OCI-LY1 (cell line): ENCODE measurements at regions not wholly inside any gene's neighbourhood (a gene's known extent, or its start where the extent isn't known, plus 50 kb on each side); places are given as distances from the start of the nearest gene placed in this dataset.

Experiments
- H2AFZ ChIP-seq: fragments of 200-600 bp; sonication (generic), shearing (Covaris generic); 2 replicates; pipeline ENCODE4 v1.6.0; 2014; ENCODE audit warnings: antibody characterized with exemption, mild to moderate bottlenecking, low read length
- H3F3A ChIP-seq: fragments of 200-600 bp; sonication (generic), shearing (Covaris generic); 2 replicates; pipeline ENCODE4 v1.6.0; 2014; ENCODE audit warnings: mild to moderate bottlenecking, antibody characterized with exemption, low read length, moderate library complexity; ENCODE audit not compliant: insufficient read depth
- H3K27ac ChIP-seq: fragments of 200-600 bp; sonication (generic); 2 replicates; pipeline ENCODE4 v1.5.1; 2014; ENCODE audit warnings: low read length, mixed run types, mild to moderate bottlenecking, low read depth; ENCODE audit not compliant: poor library complexity, severe bottlenecking
- H3K27me3 ChIP-seq: fragments of 200-600 bp; sonication (generic); 2 replicates; pipeline ENCODE4 v1.6.0; 2014; ENCODE audit warnings: antibody characterized with exemption, mild to moderate bottlenecking, low read length, moderate library complexity; ENCODE audit not compliant: insufficient read depth
- H3K36me3 ChIP-seq: fragments of 200-600 bp; sonication (generic); 2 replicates; pipeline ENCODE4 v1.6.1; 2014; ENCODE audit warnings: mild to moderate bottlenecking, antibody characterized with exemption, low read length, moderate library complexity, mixed read lengths; ENCODE audit not compliant: insufficient read depth
- H3K4me1 ChIP-seq: fragments of 200-600 bp; sonication (generic); 2 replicates; pipeline ENCODE4 v1.5.1; 2014; ENCODE audit warnings: mild to moderate bottlenecking, low read length, moderate library complexity; ENCODE audit not compliant: insufficient read depth, severe bottlenecking
- H3K4me2 ChIP-seq: fragments of 200-600 bp; sonication (generic), shearing (Covaris generic); 2 replicates; pipeline ENCODE4 v1.6.1; 2014; ENCODE audit warnings: low read length
- H3K4me3 ChIP-seq: fragments of 200-600 bp; sonication (generic); 2 replicates; pipeline ENCODE4 v1.5.1; 2014; ENCODE audit warnings: low read length, low read depth, mild to moderate bottlenecking, mixed read lengths; ENCODE audit not compliant: poor library complexity, severe bottlenecking
- H3K79me2 ChIP-seq: fragments of 200-600 bp; shearing (Covaris generic); 2 replicates; pipeline ENCODE4 v1.6.1; 2016; ENCODE audit warnings: mixed run types, low read length, mixed read lengths; ENCODE audit not compliant: insufficient read depth
- H3K9ac ChIP-seq: fragments of 200-600 bp; sonication (generic), shearing (Covaris generic); 2 replicates; pipeline ENCODE4 v1.6.1; 2014; ENCODE audit warnings: mild to moderate bottlenecking, low read length, mixed read lengths
- H3K9me2 ChIP-seq: fragments of 200-600 bp; sonication (generic), shearing (Covaris generic); 2 replicates; pipeline ENCODE4 v1.6.1; 2014; ENCODE audit warnings: low read depth, mild to moderate bottlenecking, low read length, mixed read lengths
- H3K9me3 ChIP-seq: fragments of 200-600 bp; shearing (Covaris generic); 2 replicates; pipeline ENCODE4 v1.6.1; 2014; ENCODE audit warnings: low read length, mixed read lengths
- H4K20me1 ChIP-seq: fragments of 200-600 bp; sonication (generic), shearing (Covaris generic); 2 replicates; pipeline ENCODE4 v1.6.0; 2016; ENCODE audit warnings: mild to moderate bottlenecking, low read length; ENCODE audit not compliant: insufficient read depth
- CTCF ChIP-seq: fragments of 200-600 bp; sonication (generic), shearing (Covaris generic); IDR thresholded peaks from 2 replicates; pipeline ENCODE4 v1.5.1; 2017; ENCODE audit warnings: mild to moderate bottlenecking, antibody characterized with exemption, low read length, moderate library complexity, mixed read lengths
- EZH2 ChIP-seq: fragments of 200-600 bp; sonication (generic), shearing (Covaris generic); IDR thresholded peaks from 2 replicates; pipeline ENCODE4 v1.8.0; 2017; ENCODE audit warnings: borderline replicate concordance, mixed run types, mild to moderate bottlenecking, antibody characterized with exemption, low read length, moderate library complexity, mixed read lengths

DNA sequence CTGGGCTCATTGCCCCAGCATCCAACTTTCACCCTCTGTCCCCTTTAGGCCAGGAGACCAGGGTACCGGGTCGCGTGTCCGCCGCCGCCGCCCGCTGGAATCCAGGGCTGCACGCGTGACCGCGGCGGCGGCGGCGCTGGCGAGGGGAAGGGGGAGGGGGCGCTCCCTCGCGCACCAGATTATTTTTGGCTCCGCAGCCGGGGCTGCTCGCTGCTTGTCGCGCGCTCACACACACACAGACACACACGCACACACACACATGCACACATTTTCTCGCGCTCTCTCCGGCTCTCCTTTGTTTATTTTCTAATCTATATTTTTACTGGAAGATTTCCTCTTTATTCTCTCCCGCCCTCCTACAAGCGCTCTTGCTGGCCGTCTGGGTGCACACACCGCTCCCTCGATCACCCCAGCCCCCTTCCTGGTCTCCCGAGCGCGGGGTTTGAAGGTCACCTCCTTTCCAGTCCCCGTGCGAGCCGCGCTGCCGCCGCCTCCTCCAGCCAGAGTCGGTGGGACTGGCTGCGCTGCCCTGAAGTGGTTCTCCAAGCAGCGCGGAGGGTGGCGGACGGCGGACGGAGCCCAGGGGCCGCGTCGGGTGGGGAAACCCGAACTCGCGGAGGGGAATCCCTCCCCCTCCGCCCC is 921.4 kb upstream of the EEF2KMT start:
- Histone ChIP-seq H3K4me2 (no peak overlapping the region), H3K9me2 (no peaks in the 10 kb centered on the region), H3K9ac (no peak overlapping the region), H3K4me1 (no peaks in the 10 kb centered on the region), H3K4me3 (no peak overlapping the region), H3K27ac (no peak overlapping the region), H3K27me3 (no peaks in the 10 kb centered on the region), H4K20me1 (no peaks in the 10 kb centered on the region), H2AFZ (no peak overlapping the region), H3K9me3 (no peaks in the 10 kb centered on the region), H3K79me2 (no peaks in the 10 kb centered on the region), H3F3A (no peaks in the 10 kb centered on the region), H3K36me3 (no peaks in the 10 kb centered on the region)
- TF ChIP-seq EZH2 (no peak), CTCF (no peak)

DNA sequence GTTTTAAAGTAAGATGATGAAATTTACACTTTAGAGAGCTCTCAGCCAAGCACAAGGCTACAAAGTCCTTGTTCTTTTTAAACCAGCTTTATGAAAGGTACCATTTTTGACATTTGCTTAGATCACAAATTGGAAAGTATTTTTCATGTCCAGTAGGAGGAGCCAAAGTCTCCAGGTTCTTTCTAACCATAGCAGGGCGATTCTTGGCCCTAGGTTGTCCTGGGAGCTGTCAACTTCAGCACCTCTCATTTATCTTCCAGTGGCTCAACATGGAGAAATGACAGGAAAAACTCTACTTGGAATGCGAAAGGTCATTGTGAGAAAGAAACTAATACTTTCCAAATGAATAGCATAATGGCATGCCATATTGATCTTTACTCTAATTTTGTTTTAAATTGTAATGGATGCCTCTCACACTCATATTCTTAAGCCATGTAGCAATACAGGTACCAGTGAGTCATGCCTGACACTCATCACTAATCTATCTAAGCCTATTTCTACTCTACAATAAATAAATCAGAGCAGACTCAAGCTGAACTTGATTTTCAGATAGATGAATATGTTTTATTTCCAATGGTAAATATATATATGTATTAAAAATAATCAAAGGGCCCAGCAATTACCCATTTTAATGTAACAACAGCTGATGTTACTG is 919.1 kb upstream of the EEF2KMT start:
- TF ChIP-seq EZH2, result no peak
- TF ChIP-seq CTCF, result peak; percentile 62

DNA sequence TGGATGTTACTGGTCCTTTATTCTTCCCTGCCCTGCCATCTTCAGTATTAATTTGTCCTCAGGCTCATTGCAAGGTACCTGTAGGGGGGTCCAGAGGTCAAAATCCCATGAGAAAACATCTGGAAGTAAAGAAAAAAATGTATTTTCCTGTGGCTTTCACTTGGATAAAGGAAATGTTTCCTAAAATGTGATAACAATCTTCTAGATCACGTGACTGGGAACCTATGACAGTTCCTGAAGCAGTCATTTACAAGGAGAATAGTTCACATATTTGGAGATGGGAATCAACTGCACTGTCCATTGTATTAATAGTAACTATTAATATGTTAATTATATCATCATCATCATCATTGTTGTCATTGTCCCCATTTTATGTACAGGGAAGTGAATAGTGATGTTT is 915.1 kb upstream of the EEF2KMT start:
- TF ChIP-seq EZH2, result no peak
- TF ChIP-seq CTCF, result no peak
- Histone ChIP-seq H3K36me3 (no peaks in the 10 kb centered on the region), H3K27me3 (no peaks in the 10 kb centered on the region), H3K9me3 (no peaks in the 10 kb centered on the region), H3K4me1 (no peaks in the 10 kb centered on the region), H3K9me2 (no peaks in the 10 kb centered on the region), H2AFZ (no peak overlapping the region), H3K9ac (no peak overlapping the region), H4K20me1 (no peaks in the 10 kb centered on the region), H3K79me2 (no peaks in the 10 kb centered on the region), H3K4me2 (no peak overlapping the region), H3F3A (no peaks in the 10 kb centered on the region), H3K27ac (no peak overlapping the region), H3K4me3 (no peak overlapping the region)

More for the DNA sequence above, 919.1 kb upstream of the EEF2KMT start:
- H3K9ac ChIP-seq, result no peak overlapping the region
- H3K4me3 ChIP-seq, result no peak overlapping the region
- no peaks in the 10 kb centered on the region for H3K27me3 ChIP-seq
- no peaks in the 10 kb centered on the region for H4K20me1 ChIP-seq
- H3K4me2 ChIP-seq, result no peak overlapping the region
- no peaks in the 10 kb centered on the region for H3F3A ChIP-seq
- no peak overlapping the region for H3K27ac ChIP-seq
- no peaks in the 10 kb centered on the region for H3K36me3 ChIP-seq
- H3K4me1 ChIP-seq, result no peaks in the 10 kb centered on the region
- no peaks in the 10 kb centered on the region for H3K9me3 ChIP-seq
- no peak overlapping the region for H2AFZ ChIP-seq
- no peaks in the 10 kb centered on the region for H3K79me2 ChIP-seq
- no peaks in the 10 kb centered on the region for H3K9me2 ChIP-seq
